ENCODE measurements at regions not wholly inside any gene's neighbourhood (a gene's known extent, or its start where the extent isn't known, plus 50 kb on each side); places are given as distances from the start of the nearest gene placed in this dataset.

GRCh38 chr18:51668101-51668500 lies 470.6 kb upstream of the MEX3C start:
- no peak overlapping the region for H3K27ac ChIP-seq
- TF ChIP-seq ZFX (IDR thresholded peaks at IDR 0.05; ENCODE audit: borderline replicate concordance) = no peak
- TF ChIP-seq CTCF (IDR thresholded peaks at IDR 0.05) = peak; percentile 77

GRCh38 chr18:51668607-51669006 lies 471.1 kb upstream of the MEX3C start:
- no peak overlapping the region for H3K27ac ChIP-seq
- no peak for TF ChIP-seq ZFX (IDR thresholded peaks at IDR 0.05; ENCODE audit: borderline replicate concordance)

- no peak for TF ChIP-seq ZFX (IDR thresholded peaks at IDR 0.05; ENCODE audit: borderline replicate concordance)
- TF ChIP-seq CTCF (IDR thresholded peaks at IDR 0.05) = no peak
- H3K27ac ChIP-seq = no peak overlapping the region
Observed at GRCh38 chr18:51686590-51686989, 489.1 kb upstream of the MEX3C start.

GRCh38 chr18:51687845-51688585 lies 490.5 kb upstream of the MEX3C start:
- no peak overlapping the region for H3K27ac ChIP-seq
- TF ChIP-seq ZFX (IDR thresholded peaks at IDR 0.05; ENCODE audit: borderline replicate concordance) (no peak), CTCF (IDR thresholded peaks at IDR 0.05) (no peak)

GRCh38 chr18:51692612-51693011 lies 495.1 kb upstream of the MEX3C start:
- no peak overlapping the region for H3K27ac ChIP-seq
- TF ChIP-seq CTCF (IDR thresholded peaks at IDR 0.05) (no peak), ZFX (IDR thresholded peaks at IDR 0.05; ENCODE audit: borderline replicate concordance) (no peak)

- TF ChIP-seq CTCF (IDR thresholded peaks at IDR 0.05) (no peak), ZFX (IDR thresholded peaks at IDR 0.05; ENCODE audit: borderline replicate concordance) (no peak)
- no peak overlapping the region for H3K27ac ChIP-seq
Observed at GRCh38 chr18:51711298-51711889, 513.9 kb upstream of the MEX3C start.

GRCh38 chr18:51712821-51713220 lies 515.3 kb upstream of the MEX3C start:
- TF ChIP-seq CTCF (IDR thresholded peaks at IDR 0.05) = no peak
- no peak overlapping the region for H3K27ac ChIP-seq

Data from 22Rv1 (cell line).